ENCODE measurements at regions not wholly inside any gene's neighbourhood (a gene's known extent, or its start where the extent isn't known, plus 50 kb on each side); places are given as distances from the start of the nearest gene placed in this dataset.

DNA sequence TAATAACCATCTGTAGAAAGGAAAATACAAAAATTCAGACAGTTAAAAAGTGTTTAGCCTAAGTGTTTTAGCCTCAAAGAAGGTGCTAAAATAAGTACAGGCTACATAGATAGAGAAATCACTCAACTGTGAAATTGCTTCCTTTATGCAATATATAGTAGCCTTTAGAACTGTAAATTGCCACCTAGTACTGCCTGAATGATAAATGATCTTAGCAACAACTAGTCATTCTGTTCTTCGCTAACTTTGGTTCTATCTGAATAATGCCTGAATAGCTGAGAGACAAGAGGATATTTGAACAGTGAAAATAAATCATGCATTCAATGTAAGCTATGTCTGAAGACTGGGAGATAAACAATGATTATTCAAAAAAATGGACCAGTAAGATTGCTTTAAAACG is 603.3 kb upstream of the PTCHD4 start:
- no peak for TF ChIP-seq POLR2A (IDR thresholded peaks at IDR 0.05; ENCODE audit: low read depth, low read length)
- no peak for TF ChIP-seq POLR2AphosphoS5 (IDR thresholded peaks at IDR 0.05; ENCODE audit: low read depth, low read length)
